Esophagus squamous epithelium (tissue), 5 donors: ENCODE measurements at regions not wholly inside any gene's neighbourhood (a gene's known extent, or its start where the extent isn't known, plus 50 kb on each side); places are given as distances from the start of the nearest gene placed in this dataset.
"Not testable (repeated sequence)": the region's sequence is repeated elsewhere in the genome, so short reads cannot be mapped to it uniquely, and the experiment has no call there.

ENCODE experiments used
- DNase-seq: peaks from one replicate; lab custom pipeline; 2025; lab: John Stamatoyannopoulos, UW
- H3K27ac ChIP-seq, 4 donors: fragments of 200-600 bp; sonication (generic); one replicate each; pipeline ENCODE4 v1.5.1; 2016 to 2019; ENCODE audit warnings: mild to moderate bottlenecking in 1 of 4
- H3K27me3 ChIP-seq, 4 donors: fragments of 200-600 bp; sonication (generic); 1 replicate in 3 of 4; 2 replicates in 1 of 4; pipeline versions ENCODE4 v1.5.1 to v1.6.0; 2017 to 2021; ENCODE audit warnings: antibody characterized with exemption in 1 of 4
- H3K36me3 ChIP-seq, 3 donors: fragments of 200-600 bp; sonication (generic); one replicate each; pipeline ENCODE4 v1.5.1; 2016 to 2019
- H3K4me1 ChIP-seq, 3 donors: fragments of 200-600 bp; sonication (generic); one replicate each; pipeline ENCODE4 v1.5.1; 2017 to 2019
- H3K4me3 ChIP-seq, 4 donors: fragments of 200-600 bp; sonication (generic); 1 replicate in 3 of 4; 2 replicates in 1 of 4; pipeline ENCODE4 v1.5.1; 2016 to 2019; ENCODE audit warnings: mild to moderate bottlenecking in 2 of 4, moderate library complexity in 1 of 4
- H3K9me3 ChIP-seq, 3 donors: fragments of 200-600 bp; sonication (generic); one replicate each; pipeline ENCODE4 v1.5.1; 2016 to 2019
- POLR2A ChIP-seq, 4 donors: fragments of 450-650 bp; IDR thresholded peaks; one replicate each; pipeline ENCODE4 v1.6.1; 2017; ENCODE audit warnings: antibody characterized with exemption in 4 of 4, mild to moderate bottlenecking in 4 of 4, moderate library complexity in 3 of 4
- WGBS, 2 donors: methylation state at CpG; one replicate each; pipeline ENCODE4 v1.1.5; 2018; 5-methylcytosine and 5-hydroxymethylcytosine counted together
- intact Hi-C: fragments of 100-400 bp; cut with DNase I; formaldehyde crosslinking; loops from one replicate; pipeline ENCODE4 v1.15.0; 2022
- TF ChIP-seq, protein P1 (sequence below), 6 experiments: fragments of 450-650 bp in 4 of 6; fragments of 200-600 bp in 2 of 6; sonication (generic) in 2 of 6; IDR thresholded peaks; one replicate each; pipeline ENCODE4 v1.5.1; 2016 to 2019; ENCODE audit warnings: antibody characterized with exemption in 6 of 6, mild to moderate bottlenecking in 4 of 6, moderate library complexity in 4 of 6
- donor health status: DM: yes; HTN: yes; CAD: no.

DNA sequence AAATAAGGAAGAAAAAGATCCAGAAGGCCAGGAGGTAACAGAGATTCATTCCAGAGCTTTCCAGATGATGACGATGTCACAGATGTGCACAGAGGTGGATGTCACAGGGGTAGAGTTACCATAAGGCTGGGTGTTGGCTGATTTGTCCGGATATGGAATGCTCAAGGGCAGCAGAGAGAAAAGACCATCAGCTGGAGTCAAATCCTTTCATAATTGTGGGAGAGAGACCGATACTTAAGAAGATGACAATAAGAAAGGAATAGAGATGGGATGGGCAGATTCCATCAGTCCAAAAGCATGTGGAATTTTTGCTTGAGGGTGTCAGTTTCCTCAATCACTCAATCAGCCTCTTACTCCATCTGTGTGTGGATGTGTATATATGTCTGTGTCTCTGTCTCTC is 150.4 kb downstream of the CENPC start:
- no peak overlapping the region for H3K4me3 ChIP-seq
- 59 to 61% methylated on average over 3 of the region's 3 CpGs for WGBS, 2 donors
- DNase-seq = no peak
- peaks cover 0 to 6% (median 0%) of the 10 kb centered on the region in 4 donors for H3K27me3 ChIP-seq
- TF ChIP-seq, protein P1, sequence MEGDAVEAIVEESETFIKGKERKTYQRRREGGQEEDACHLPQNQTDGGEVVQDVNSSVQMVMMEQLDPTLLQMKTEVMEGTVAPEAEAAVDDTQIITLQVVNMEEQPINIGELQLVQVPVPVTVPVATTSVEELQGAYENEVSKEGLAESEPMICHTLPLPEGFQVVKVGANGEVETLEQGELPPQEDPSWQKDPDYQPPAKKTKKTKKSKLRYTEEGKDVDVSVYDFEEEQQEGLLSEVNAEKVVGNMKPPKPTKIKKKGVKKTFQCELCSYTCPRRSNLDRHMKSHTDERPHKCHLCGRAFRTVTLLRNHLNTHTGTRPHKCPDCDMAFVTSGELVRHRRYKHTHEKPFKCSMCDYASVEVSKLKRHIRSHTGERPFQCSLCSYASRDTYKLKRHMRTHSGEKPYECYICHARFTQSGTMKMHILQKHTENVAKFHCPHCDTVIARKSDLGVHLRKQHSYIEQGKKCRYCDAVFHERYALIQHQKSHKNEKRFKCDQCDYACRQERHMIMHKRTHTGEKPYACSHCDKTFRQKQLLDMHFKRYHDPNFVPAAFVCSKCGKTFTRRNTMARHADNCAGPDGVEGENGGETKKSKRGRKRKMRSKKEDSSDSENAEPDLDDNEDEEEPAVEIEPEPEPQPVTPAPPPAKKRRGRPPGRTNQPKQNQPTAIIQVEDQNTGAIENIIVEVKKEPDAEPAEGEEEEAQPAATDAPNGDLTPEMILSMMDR (IDR thresholded peaks at IDR 0.05) = no peak
- no peak for TF ChIP-seq POLR2A (IDR thresholded peaks at IDR 0.05)
- intact Hi-C loops = no loop called here
- H3K9me3 ChIP-seq = no peaks in the 10 kb centered on the region
- no peaks in the 10 kb centered on the region for H3K36me3 ChIP-seq
- no peak overlapping the region for H3K27ac ChIP-seq
- H3K4me1 ChIP-seq = no peaks in the 10 kb centered on the region

DNA sequence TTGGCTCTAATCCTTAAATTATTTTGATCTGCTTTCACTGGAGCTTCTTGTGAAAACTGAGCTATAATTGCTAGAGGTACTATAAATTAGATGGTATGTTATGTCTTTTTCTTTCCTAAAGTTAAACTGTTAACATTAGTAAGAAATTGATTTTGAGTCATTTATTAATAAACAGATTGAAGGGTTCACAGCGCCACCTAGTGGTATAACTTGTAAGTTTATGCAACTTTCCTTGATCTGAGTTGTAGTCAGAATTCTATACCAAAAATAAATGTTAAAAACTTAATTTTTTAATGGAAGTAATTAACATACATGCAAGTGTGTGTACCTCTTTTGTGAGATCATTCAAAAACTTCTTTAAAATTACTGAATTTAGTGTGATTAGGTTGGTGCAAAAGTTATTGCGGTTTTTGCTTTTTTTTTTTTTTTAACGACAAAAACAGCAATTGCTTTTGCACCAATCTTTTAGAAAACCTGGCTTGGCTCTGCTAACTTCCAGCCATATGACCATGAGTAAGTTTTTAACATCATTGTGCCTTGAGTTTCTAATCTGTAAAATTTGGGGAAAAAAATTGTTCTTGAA is 151.5 kb downstream of the CENPC start:
- Histone ChIP-seq H3K9me3 (no peaks in the 10 kb centered on the region), H3K27ac (no peak overlapping the region), H3K4me1 (no peaks in the 10 kb centered on the region), H3K36me3 (no peaks in the 10 kb centered on the region), H3K27me3 (peaks cover 0 to 6% (median 0%) of the 10 kb centered on the region in 4 donors), H3K4me3 (no peak overlapping the region)
- TF ChIP-seq POLR2A (IDR thresholded peaks at IDR 0.05) = no peak
- TF ChIP-seq, protein P1 (IDR thresholded peaks at IDR 0.05) = peak; percentile 25 to 71 (median 70)
- DNase-seq = no peak
- intact Hi-C loops = no loop called here
- WGBS, 2 donors = 51 to 60% methylated on average over 3 of the region's 3 CpGs

DNA sequence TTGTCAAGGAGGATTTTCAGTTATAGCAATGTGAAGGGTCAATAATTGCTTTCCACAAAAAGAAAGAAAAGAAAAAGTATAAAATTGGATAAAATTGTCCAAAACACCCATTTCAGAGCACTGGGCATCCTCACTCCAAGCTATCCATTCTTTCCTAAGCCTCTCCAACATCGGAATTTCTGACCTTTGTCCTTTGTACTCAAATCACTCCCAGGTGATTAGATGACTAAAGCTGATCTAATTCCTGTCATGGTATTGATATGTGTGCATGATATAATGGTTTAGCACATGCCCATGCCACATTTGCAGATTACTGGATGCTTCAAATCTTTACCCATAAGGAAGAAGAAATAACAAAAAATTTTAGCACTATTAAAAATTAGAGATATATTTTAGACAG is 152.3 kb downstream of the CENPC start:
- Histone ChIP-seq H3K27me3 (peaks cover 0 to 6% (median 0%) of the 10 kb centered on the region in 4 donors), H3K4me1 (no peaks in the 10 kb centered on the region), H3K9me3 (no peaks in the 10 kb centered on the region), H3K27ac (no peak overlapping the region), H3K4me3 (no peak overlapping the region), H3K36me3 (no peaks in the 10 kb centered on the region)
- TF ChIP-seq POLR2A (IDR thresholded peaks at IDR 0.05) = no peak
- TF ChIP-seq, protein P1 (IDR thresholded peaks at IDR 0.05) = no peak
- intact Hi-C loops = no loop called here
- 46 to 55% methylated on average over 1 of the region's 1 CpG for WGBS, 2 donors
- no peak for DNase-seq

DNA sequence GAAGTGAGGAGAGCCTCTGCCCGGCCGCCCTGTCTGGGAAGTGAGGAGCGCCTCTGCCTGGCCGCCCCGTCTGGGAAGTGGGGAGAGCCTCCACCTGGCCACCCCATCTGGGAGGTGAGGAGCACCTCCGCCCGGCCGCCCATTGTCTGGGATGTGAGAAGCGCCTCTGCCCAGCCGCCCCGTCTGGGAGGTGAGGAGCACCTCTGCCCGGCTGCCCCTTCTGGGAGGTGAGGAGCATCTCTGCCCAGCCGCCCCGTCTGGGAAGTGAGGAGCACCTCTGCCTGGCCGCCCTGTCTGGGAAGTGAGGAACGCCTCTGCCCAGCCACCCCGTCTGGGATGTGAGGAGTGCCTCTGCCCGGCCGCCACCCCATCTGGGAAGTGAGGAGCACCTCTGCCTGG is 163.9 kb downstream of the CENPC start:
- intact Hi-C loops, H3K27ac ChIP-seq, H3K4me1 ChIP-seq, H3K4me3 ChIP-seq, H3K27me3 ChIP-seq, H3K36me3 ChIP-seq, DNase-seq, H3K9me3 ChIP-seq: not testable (repeated sequence)
- WGBS, 2 donors = no CpG with 5 or more reads among the region's 19 CpGs

DNA sequence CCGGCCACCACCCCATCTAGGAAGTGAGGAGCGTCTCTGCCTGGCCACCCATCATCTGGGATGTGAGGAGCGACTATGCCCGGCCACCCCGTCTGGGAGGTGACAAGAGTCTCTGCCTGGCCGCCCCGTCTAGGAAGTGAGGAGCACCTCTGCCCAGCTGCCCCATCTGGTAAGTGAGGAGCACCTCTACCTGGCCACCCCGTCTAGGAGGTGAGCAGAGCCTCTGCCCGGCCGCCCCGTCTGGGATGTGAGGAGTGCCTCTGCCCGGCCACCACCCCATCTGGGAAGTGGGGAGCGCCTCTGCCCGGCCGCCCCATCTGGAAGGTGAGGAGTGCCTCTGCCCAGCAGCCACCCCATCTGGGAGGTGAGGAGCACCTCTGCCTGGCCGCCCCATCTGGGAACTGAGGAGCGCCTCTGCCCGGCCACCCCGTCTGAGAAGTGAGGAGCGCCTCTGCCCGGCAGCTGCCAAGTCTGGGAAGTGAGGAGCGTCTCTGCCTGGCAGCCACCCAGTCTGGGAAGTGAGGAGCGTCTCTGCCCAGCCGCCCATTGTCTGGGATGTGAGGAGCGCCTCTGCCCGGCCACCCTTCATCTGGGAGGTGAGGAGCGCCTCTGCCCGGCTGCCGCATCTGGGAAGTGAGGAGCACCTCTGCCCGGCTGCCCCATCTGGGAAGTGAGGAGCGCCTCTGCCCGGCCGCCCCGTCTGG is 164.4 kb downstream of the CENPC start:
- intact Hi-C loops, H3K36me3 ChIP-seq, DNase-seq: not testable (repeated sequence)

DNA sequence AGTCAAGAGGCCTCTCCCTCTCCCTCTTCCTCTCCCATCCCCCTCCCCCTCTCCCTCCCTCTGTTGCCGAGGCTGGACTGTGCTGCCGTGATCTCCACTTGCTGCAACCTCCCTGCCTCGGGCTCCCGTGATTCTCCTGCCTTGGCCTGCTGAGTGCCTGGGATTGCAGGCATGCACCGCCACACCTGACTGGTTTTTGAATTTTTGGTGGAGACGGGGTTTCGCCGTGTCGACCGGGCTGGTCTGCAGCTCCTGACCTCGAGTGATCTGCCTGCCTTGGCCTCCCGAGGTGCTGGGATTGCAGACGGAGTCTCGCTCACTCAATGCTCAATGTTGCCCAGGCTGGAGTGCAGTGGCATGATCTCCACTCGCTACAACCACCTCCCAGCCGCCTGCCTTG is 165.1 kb downstream of the CENPC start:
- no peak for DNase-seq
- Histone ChIP-seq H3K4me1 (no peaks in the 10 kb centered on the region), H3K27me3 (no peaks in the 10 kb centered on the region), H3K27ac (no peak overlapping the region), H3K9me3 (no peaks in the 10 kb centered on the region), H3K4me3 (no peak overlapping the region), H3K36me3 (no peaks in the 10 kb centered on the region)
- TF ChIP-seq POLR2A (IDR thresholded peaks at IDR 0.05) = no peak
- TF ChIP-seq, protein P1 (IDR thresholded peaks at IDR 0.05) = no peak
- WGBS, 2 donors = 92 to 93% methylated on average over 5 of the region's 16 CpGs
- intact Hi-C loops = no loop called here

More for the DNA sequence above, 164.4 kb downstream of the CENPC start:
- not testable (repeated sequence) for H3K27ac ChIP-seq, H3K9me3 ChIP-seq, H3K4me3 ChIP-seq, H3K4me1 ChIP-seq, H3K27me3 ChIP-seq
- WGBS, 2 donors = no CpG with 5 or more reads among the region's 34 CpGs
